ENCODE measurements at regions not wholly inside any gene's neighbourhood (a gene's known extent, or its start where the extent isn't known, plus 50 kb on each side); places are given as distances from the start of the nearest gene placed in this dataset.

GRCh38 chr21:14617871-14618270 lies 71.8 kb upstream of the SAMSN1 start:
- in situ Hi-C loops (cut with MboI): no loop called here
- no peaks in the 10 kb centered on the region for H3K9me1 ChIP-seq (ENCODE audit: control insufficient read depth, insufficient read depth, low read length)
- no peak overlapping the region for H3K4me3 ChIP-seq
- ChIA-PET CTCF (ENCODE audit: low intra/inter-chr PET ratio) (no interaction called here), POLR2A (interaction anchor here (0.8 to 1.8 kb wide), 4 partner anchors 10 to 23 kb away, joined by 3 to 5 read pairs (median 3); no protein-coding TSS in a partner anchor)
- no peaks in the 10 kb centered on the region; the same call in none of the 2 replicates for H3K9me3 ChIP-seq (replicated peaks; ENCODE audit: control insufficient read depth, insufficient read depth, low read depth, low read length)
- H3K9ac ChIP-seq (ENCODE audit: insufficient read depth in 1 of 2, low read depth in 2 of 2, low read length in 2 of 2): no peak overlapping the region
- FAIRE-seq (no peak), DNase-seq (ENCODE audit: extremely low read depth in 1 of 4, low spot score in 3 of 4) (no peak), ATAC-seq (no peak)
- no peaks in the 10 kb centered on the region for H3K27me3 ChIP-seq (ENCODE audit: control insufficient read depth in 2 of 2, insufficient read depth in 2 of 2, low read length in 2 of 2)
- intact Hi-C loops (cut with micrococcal nuclease): no loop called here
- H3K27ac ChIP-seq (ENCODE audit: extremely low read depth, low read depth, low read length): no peak overlapping the region
- H3K36me3 ChIP-seq (ENCODE audit: control insufficient read depth, insufficient read depth, low read length): no peaks in the 10 kb centered on the region
- WGBS (ENCODE audit: insufficient coverage, low coverage, missing lambda C conversion rate): 67% methylated on average over 2 of the region's 2 CpGs
- no peak for TF ChIP-seq RBM14 (IDR thresholded peaks at IDR 0.05; ENCODE audit: borderline replicate concordance, insufficient read depth, low read depth, low read length)
- no peak for TF ChIP-seq ZNF507 (tag; conservative IDR thresholded peaks at IDR 0.05)
- no peak for TF ChIP-seq MAFG (tag; conservative IDR thresholded peaks at IDR 0.05)
- 0 out of 2 replicates have a peak, but pooled peaks have one; percentile 46 for TF ChIP-seq CEBPB (tag; IDR thresholded peaks at IDR 0.05)
- no peak for TF ChIP-seq TCF7 (IDR thresholded peaks at IDR 0.05; ENCODE audit: borderline replicate concordance)
- TF ChIP-seq, protein P1, sequence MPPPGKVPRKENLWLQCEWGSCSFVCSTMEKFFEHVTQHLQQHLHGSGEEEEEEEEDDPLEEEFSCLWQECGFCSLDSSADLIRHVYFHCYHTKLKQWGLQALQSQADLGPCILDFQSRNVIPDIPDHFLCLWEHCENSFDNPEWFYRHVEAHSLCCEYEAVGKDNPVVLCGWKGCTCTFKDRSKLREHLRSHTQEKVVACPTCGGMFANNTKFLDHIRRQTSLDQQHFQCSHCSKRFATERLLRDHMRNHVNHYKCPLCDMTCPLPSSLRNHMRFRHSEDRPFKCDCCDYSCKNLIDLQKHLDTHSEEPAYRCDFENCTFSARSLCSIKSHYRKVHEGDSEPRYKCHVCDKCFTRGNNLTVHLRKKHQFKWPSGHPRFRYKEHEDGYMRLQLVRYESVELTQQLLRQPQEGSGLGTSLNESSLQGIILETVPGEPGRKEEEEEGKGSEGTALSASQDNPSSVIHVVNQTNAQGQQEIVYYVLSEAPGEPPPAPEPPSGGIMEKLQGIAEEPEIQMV (tag; conservative IDR thresholded peaks at IDR 0.05; ENCODE audit: low read depth): no peak
- TF ChIP-seq CEBPG (CRISPR knock-in tag; IDR thresholded peaks at IDR 0.05): no peak
- TF ChIP-seq CEBPG (tag; conservative IDR thresholded peaks at IDR 0.05 in 1 of 2, IDR thresholded peaks at IDR 0.05 in 1 of 2): 0 out of 4 replicates have a peak, but pooled peaks of 1 of the 2 experiments have one; percentile 8
- no peak overlapping the region for H3K4me2 ChIP-seq (ENCODE audit: insufficient read depth, low read length)
- H3K4me1 ChIP-seq (replicated peaks in 1 of 2; ENCODE audit: control insufficient read depth in 2 of 2, insufficient read depth in 2 of 2, low read length in 2 of 2): peaks cover 0 to 6% of the 10 kb centered on the region in 2 experiments; a peak in 1 of 5 replicates
- no peaks in the 10 kb centered on the region for H3K79me2 ChIP-seq (ENCODE audit: control insufficient read depth, insufficient read depth, low read length)
- BruUV-seq (replicated peaks): no TSS peak
- H2AFZ ChIP-seq (ENCODE audit: low read depth, low read length): peak overlapping the region; percentile 11; the same call in 1 of the 2 replicates
- H4K20me1 ChIP-seq (replicated peaks; ENCODE audit: control insufficient read depth, insufficient read depth, low read length): no peaks in the 10 kb centered on the region

Measured in K562 (cell line).